CD4-positive, alpha-beta T cell treated with Interferon alpha-2 for 1 hour (primary cell): ENCODE measurements at regions not wholly inside any gene's neighbourhood (a gene's known extent, or its start where the extent isn't known, plus 50 kb on each side); places are given as distances from the start of the nearest gene placed in this dataset.

ENCODE experiments used
- DNase-seq, 2 donors: peaks; one replicate each; pipeline ENCODE4 v3.0.0-alpha.2; 2020 to 2022

GRCh38 chr13:34864671-34865070 is 77.4 kb upstream of the NBEA start:
- DNase-seq, result no peak

DNA sequence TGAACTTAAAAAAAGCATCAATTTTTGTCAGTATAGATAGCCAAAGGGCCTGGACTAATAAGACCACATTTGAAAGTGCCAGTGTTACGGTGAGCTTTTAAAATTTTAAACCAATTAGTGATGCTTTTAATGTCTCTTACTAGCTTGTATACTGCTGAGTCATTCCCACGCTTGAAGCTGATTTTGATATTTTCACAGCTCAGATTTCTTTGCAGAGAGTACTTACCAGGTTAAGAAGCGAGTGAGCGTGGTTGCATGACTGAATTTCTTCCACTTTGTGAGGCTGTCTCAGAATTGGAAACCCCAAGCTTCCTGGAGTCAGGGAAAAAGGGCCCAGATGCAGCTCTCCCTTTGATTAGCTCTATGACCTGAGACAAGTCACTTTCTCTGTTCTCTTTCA is 74.5 kb upstream of the NBEA start:
- no peak for DNase-seq

- DNase-seq, result no peak
These were observed 73.3 kb upstream of the NBEA start for GRCh38 chr13:34868733-34869132.

DNA sequence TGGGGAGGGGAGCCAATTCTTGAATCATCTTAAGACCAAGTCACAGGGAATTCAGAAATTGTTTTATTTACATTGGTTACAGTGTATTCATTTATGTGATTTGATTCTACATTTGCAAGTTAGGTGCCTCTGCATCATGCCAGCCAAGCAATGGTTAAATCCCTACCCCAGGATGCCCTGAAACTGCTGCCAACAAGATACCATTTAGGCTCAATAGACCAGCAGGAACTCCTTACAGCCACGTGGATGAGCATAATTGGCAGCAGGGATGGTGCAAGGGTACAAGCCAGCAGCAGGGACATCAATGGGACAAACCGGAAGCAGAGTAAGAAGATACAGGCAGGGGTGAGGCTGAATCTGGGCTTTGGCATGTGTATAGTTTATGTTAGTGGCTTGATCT is 72.4 kb upstream of the NBEA start:
- no peak for DNase-seq

- no peak for DNase-seq
These were observed 63.7 kb upstream of the NBEA start for GRCh38 chr13:34878329-34878728.

DNA sequence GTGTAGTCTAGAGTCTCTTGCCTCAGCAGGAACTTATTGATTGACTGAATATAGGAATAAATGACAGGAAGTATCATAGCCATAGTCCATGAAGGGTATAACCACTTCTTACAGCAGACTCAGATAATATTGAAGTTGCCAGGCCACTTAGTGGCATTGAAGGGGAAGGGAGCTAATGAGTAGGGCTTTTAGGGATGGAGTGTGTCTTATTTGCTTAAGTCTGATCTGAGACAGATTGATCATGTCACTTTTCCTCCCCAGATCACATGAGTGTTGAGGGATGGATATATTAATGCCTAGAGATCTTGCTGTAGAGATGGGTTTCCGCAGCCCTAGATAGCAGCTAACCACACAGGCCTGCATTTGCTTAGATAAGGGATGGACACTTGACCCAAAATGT is 62.2 kb upstream of the NBEA start:
- no peak for DNase-seq

DNA sequence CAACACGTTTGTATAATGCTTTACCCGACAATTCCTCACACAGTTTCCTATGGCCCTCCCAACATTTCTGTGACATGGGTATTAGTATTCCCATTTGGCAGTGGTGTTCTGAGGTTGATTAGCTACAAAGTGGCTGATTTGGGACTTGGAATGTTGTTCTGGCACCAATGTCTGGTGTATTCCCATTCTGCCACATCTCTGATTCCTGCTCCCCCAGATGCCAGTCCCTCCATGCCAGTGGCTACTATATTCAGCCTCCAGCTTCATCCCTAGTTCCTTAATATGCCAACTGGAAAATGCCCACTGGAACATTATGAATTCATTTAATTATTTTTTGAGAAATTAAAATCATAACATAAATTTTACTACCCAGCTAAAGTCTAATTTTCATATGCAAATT is 60.6 kb upstream of the NBEA start:
- DNase-seq, result no peak

- DNase-seq, result no peak
These were observed 58.7 kb upstream of the NBEA start for GRCh38 chr13:34883396-34883795.

DNA sequence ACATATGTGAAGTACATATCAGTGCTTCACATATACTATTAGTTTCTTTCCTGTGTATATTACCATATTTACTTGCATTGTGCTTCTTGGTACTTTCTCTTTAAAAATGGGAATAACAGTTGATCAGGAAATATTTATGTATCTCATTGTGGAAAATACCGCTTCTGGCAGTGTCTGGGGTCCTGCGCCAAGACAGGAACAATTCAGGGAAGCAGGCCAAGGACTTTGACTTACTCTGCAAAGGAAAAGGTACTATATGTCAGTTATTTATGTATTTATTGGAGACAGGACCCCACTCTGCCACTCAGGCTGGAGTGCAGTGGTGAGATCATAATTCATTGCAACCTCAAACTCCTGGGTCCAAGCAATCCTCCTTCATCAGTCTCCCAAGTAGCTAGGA is 57.7 kb upstream of the NBEA start:
- no peak for DNase-seq

DNA sequence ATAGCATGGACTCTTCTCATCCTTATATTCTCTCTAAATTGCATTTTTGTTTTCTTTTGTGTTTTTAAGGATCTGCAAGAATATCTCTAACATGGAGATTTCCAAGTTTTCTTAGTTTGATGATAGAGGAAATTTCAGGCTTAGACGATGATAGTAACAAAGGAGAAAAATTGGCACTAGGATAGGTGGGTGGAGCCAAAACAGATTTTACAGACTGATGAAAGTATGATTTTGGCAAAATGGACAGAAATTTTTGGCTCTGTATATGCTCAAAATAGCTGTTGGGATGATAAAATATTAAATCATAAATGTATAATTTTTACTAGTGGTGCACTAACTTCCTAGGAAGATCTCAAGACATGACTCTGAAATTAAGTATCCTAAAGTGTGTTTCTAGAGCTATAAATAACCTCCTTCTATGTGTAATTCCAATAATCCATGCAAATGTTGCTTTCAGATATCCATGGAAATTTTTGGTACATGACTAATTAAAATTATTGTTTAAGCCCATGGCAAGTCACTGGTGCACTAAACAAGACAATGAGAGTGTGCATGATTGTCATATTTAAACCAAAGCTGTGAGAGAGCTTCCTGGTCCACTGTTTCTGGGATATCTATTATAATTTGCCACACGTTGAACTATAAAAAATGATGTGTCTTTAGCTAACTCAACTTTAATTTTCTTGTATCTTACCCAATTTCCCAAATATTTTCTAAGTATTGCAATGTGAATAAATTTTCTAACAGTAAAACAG is 55.8 kb upstream of the NBEA start:
- no peak for DNase-seq

DNA sequence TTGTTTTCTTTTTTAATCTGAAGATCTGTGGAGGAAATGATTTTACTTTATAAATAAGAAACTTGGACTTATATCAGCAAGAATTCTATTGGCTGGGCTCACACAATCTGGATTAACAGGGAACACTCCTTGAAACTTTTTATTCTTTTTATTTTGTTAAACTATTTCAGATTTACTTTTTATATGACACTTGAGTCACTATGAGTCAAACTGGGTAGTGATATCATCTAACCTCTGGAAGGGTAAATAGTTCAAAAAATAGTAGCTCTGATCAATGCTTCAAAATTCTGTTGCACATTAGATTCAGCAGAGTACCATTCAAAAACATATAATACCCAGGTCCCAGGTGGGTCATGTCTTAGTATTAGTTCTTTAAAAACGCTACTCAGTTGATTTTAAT is 55.1 kb upstream of the NBEA start:
- DNase-seq, result no peak
